M059J (cell line): ENCODE measurements at regions not wholly inside any gene's neighbourhood (a gene's known extent, or its start where the extent isn't known, plus 50 kb on each side); places are given as distances from the start of the nearest gene placed in this dataset.

Experiments used
- DNase-seq: peaks from one replicate; pipeline ENCODE4 v3.0.0-alpha.2; 2012; ENCODE audit warnings: low read depth

DNA sequence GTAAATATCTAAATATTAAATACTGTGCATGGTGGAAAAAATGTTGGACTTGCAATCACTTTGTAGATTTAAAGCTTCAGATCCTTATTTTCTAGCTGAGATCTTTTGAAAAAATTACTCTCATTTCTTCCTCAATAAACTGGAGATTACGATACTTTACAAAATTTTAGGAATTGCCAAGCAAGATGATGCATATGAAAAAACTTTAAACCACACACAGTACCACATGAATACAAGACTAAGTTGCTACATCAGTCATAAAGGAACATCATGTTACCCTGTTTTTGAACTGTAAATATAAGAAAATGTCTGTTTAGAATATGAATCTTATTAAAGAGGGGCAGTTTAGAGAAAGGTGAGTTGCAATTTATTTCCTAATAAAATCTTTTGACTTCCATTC, 703.6 kb upstream of the NUDT12 start:
- DNase-seq = peak; percentile 23

DNA sequence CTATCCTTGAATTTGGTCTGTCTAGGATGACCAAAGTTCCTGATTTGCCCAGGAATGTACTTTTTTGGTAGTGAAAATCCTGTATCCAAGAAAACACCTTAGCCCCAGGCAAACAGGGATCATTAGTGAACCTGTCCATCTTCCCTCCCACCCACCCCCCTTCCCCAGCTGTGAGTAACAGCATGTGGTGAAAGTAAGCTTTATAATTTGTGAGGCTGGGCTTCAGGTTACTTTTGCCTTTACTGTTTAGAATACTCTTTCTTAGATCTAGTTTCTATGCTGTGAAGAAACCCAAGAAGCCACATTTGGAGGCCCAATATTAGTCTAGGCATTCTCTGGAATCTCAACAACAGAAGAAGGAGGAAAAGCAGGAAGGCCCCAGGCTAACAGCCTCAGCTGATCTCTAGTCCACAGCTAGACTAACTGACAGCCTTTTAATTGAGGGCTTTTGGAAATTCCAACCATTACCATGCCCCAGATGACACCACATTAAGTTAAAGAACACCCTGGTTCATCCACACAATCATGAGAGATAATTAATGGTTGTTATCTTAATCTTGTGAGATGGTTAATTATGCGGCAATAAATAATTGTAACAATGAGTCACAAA, 703.0 kb upstream of the NUDT12 start:
- DNase-seq = peak; percentile 65

DNA sequence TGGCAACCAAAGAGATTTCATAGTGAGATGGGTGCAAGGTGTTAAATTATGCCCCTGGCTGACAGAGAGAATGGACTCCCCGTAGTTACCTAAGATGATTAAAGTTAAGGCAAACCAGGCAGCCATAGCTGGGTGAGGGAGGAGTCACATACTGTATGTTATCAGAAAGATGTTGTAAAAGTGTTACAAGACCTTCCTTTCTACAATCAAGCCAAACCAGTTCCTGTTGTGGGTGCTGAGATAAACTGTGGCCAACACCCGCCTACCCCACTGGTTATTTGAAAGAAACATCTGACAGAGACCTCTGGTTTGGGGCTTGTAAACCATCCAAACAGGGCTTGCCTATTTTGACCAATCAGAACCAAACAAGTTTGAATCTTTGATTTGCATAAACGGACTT, 684.7 kb upstream of the NUDT12 start:
- no peak for DNase-seq

DNA sequence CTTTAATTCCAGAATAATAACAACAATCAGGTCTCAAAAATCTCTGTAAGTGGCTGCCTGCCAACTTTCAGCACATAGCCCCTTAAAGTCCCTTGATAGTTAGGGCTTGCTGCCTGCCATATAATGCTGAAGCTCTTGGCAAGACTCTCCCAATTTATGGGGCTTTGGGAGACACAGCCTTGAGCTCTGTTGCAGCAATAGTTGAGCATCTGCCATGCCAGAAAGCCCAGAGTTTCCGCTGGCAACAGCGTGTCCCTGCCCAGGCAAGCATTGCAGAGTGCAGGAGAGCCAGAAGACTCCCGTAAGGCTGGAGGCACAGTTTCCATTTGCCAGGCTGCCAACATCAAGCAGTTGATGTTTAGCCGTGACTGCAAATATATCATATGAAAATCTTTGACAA, 678.5 kb upstream of the NUDT12 start:
- DNase-seq = peak; percentile 36

DNA sequence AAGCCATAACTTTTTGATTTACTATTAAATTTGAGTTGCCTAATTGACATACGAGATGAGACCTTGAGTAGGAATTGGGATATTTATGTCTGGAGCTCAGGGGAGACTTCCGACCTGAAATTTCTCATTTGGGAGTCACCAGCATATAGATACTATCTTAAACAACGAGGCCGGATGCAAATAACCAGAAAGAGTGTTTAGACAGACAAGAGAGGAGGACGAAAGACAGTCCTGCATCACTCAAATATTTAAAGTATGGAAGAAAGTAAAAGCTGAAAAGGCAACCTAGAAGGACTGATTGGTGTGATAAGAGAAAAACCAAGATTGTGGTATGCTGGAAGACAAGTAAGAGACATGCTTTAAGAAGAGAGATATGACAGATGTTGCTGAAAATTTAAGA, 675.0 kb upstream of the NUDT12 start:
- no peak for DNase-seq

DNA sequence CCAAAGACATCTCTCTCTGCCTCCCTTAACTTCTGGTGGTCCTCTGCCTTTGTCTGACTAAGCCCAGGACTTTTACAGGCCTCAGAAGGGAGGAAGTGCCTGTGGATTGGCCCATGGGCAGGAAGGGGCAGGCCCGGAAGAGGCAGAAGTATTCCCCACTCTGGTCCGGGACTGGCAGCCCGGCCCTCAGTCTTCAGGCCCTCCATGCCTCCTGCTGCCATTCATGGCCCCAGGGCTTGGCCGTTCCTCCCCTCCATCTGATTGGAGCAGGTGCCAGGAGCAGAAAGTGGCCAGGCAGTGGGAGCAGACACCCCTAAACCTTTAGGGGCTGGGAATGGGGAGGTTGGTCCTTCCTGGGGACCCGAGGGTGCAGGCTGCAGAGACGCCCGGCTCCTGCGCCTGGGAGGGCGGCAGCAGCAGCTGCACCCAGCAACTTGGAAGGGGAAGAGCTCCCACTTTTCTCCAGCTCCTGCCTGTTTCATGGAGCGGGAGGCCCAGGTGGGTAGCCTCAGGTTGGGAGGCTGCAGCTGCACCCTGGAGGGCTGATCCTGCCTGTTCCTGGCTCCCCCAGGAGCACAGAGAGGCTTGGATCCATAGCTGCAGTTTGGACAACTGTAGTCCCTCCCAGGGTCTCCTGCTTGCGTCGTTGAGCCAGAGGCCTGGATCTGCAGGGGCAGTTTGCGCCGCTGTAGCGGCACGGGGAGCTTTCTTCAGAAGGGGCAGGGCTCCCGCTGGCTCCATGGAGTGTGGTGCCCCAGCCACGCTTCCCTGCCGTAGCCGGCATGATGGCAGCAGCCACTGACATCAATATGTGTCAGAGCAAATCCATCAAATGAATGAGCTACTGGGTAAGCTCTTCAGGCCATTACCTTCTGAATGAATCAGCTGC, 661.5 kb upstream of the NUDT12 start:
- DNase-seq = peak; percentile 9

DNA sequence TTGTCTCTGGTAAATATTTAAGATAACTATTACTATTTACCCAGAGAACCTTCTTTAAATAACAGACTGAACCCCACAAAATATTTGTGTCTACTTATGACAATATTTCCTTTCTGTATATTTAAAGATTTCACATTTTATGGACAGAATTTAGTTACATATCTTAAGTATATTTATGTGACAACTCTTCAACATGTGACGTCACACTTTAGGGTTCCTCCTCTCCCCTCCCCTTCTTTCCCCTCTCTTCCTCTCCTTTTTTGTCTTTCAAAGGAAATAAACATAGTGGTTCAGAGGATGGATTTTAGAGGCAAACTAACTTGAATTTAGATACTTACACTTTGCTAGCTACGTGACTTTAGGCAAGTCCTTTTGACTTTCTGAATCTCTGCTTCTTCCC, 655.6 kb upstream of the NUDT12 start:
- DNase-seq = no peak

DNA sequence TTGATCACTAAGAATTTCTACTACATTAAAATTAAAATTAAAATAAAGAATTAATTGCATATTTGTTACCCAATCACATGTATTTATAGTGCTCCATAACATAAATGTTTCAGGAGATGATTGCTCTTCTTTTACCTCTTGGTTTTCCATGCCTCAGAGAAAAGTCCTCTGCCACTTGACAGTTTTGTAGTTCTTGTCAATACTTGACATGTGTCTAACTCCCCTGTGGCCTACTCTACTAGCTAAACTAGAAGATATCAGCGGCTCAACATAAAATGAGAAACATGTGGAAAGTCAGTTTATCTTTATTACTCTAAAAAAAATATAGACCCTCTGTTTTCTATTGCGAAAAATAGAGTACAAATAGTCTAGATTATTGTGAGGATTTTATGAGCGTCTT, 650.6 kb upstream of the NUDT12 start:
- DNase-seq = no peak

DNA sequence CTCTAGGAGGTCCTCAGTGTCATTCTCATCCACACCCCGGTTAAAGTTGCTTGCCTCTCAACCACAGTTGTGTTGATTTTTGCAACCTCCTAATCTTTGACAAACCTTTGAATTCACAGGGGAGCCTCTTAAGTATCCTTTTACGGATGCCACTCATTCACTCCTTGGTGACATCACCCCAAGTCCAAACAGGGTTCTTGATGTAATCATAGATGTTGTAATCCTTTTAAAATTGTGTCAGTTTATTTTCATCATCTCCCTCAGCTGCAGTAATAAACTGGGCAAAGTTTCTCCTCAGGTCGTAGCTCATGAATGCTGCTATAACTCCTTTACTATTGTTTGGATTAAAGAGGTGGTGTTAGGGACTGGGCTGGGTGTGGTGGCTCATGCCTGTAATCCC, 637.2 kb upstream of the NUDT12 start:
- DNase-seq = no peak

DNA sequence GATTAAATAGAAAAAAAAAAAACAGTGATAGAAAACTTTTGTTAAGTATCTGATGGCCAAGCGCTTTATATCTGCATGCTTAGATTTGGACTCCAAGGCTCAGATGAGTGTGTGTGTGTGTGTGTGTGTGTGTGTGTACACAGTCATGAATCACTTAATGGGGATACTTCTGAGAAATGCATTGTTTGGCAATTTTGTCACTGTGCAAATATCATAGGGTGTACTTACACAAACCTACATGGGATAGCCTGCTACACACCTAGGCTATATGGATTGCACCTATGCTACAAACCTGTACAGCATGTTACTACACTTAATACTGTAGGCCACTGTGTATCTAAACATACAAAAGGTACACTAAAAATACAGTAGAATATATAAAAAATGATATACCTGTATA, 635.6 kb upstream of the NUDT12 start:
- no peak for DNase-seq

DNA sequence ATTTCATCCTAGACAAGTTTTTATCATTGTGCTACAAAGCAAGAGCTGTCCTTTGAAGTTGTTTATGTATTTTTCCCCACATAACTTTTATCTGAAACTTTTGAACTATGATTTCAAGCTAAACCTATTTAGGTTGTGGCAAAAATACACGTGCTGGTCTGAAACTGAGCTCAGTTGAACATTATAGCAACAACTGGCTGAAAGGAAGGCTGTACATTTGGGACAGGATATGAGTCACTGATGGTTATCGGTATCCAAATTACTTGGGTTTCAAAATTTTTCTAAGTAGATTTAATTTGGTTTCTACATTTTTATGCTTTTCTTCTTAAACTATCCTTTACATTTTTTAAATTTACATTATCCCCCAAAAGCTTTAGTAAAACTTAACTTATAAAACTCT, 627.3 kb upstream of the NUDT12 start:
- DNase-seq = peak; percentile 86

DNA sequence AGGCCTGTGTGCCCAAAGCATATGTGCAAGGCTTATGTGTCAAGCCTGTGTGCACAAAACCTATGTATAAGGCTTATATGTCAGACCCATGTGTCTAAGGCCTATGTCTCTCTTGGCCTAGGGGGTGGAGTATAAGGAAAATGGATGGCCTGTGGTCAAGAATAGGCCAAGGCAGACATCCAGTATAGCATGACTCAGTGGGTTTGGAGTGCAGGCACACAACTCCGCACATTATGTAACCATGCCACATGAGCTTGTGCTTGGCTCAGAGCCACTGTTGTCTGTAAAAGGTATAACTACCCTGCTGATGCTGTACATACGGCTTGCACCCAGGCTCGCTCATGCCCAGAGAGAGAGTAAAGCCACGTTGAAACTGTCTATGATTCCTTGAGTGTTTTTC, 626.4 kb upstream of the NUDT12 start:
- peak; percentile 87 for DNase-seq

DNA sequence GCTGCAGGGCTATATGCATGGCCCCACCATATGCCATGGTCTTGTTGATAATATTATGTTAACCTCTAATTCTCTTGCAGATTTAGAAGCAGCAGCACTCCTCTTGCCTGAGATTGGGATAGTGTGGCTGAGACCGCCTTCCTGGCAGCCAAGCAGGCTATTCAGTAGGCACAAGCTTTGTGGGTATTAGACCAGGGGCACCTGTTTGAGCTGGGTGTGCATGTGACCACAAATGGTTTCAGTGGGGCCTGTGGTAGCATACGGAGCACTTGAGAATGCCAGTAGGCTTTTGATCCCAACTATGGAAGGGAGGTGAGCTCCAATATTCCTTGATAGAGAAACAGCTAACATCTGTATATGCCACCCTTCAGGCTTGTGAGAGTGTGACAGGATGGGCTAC, 625.1 kb upstream of the NUDT12 start:
- DNase-seq = no peak

DNA sequence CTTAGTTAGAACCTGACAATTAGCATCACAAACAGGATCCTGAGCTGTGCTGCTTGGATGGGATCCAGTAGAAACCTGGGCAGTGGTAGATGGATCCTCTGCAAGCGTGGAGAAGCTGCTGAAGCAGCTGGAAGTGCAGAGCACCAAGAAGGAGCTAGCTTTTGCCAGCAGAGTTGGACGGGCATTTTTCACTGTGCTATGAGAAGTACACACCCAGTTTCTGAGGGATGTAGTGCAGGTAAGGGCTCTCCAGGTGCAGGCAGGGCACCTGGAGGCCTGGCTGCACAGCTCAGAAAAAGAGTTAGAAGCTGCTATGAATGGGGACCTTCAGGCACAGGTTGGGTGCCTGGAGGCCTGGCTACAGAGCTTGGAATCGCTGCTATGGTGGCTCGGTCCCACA, 623.9 kb upstream of the NUDT12 start:
- DNase-seq = no peak

DNA sequence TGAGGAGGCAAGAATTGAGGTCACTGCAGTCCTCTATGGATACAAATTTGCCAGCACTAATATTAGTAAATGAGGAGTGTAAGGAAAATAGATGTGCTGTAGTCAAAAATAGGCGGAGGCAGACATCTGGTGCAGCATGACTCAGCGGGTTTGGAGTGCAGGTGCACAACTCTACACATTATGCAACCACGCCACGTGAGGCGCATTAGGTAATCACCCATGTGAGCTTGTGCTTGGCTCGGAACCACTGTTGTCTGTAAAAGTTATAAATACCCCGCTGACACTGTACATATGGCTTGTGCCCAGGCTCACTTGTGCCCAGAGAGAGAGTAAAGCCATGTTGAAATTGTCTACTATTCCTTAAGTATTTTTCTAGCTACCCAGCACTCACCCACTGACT, 623.5 kb upstream of the NUDT12 start:
- DNase-seq = no peak

DNA sequence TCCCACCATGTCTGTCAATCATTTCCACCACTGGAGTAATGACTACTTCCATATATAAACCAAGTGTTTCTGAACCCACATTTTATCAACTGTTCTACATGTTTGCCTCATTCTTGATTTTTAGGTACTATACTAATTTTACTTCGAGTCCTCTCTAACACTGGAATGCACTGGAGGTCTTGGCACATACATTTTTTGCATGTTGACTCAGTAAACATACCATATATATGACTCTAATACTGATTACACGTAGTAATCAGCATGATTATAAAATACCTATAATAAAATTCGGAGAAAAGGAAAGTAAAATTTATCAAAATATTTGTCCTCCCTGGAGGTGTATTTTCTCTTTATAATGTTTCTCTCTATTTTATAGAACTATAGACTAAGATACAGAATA, 621.7 kb upstream of the NUDT12 start:
- no peak for DNase-seq

DNA sequence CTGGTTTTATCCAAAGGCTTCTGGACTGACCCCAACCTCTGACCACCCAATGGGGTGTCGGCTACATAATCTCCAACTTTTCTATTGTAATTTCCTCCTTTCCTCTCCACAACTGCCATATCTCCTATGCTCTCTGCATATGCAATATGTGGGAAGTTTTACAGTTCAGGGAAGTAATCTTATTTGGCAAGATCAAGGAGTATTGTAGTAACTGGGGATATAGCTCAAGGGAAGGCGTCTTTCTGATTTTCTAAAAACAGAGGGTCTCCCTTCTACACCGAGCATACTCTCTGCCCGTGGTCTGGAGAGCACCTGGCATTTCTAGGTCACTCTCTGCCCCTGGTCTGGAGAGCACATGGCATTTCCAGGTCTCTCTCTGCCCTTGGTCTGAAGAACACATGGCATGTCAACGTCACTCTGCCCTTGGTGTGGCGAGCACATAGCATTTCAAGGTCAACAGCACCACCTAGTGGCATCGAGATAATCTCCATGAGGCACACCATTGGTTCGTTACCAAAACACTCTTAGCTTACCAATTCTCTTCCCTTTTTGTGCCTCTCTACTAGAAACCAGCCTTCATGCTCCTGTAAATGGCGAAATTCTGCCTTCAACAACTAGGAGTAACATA, 616.4 kb upstream of the NUDT12 start:
- peak; percentile 62 for DNase-seq

DNA sequence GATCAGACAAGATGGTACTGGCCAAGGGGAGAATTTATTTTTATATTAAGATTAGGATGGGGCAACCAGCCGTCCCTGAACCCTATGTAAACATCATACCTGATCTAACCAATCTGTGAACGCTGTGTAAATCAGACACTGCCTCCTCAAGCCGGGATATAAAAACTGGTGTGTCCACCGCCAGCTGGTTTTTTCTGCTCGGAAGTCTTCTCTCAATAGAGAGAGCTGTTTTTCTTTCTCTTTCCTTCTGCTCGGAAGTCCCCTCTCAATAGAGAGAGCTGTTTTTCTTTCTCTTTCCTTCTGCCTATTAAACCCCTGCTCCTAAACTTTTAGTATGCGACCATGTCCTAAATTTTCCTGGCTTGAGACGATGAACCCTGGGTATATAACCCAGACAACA, 615.5 kb upstream of the NUDT12 start:
- no peak for DNase-seq

DNA sequence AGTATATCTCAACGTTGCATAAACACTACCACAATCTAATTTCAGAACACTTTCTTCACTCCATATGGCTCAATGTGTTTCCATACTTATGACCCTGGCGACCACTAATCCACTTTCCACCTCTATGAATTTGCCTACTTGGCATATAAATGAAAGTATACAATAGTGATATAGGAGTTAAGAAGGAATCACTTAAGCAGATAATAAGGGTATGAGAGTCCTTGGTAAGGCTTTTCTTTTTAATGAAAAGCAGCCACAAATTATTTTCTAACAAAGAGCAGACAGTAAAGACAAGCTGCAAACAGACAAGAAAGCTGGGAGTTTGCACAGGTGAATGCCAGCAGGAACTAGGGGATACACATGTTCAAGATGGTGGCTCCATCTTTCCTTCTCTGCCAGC, 615.1 kb upstream of the NUDT12 start:
- DNase-seq = no peak

DNA sequence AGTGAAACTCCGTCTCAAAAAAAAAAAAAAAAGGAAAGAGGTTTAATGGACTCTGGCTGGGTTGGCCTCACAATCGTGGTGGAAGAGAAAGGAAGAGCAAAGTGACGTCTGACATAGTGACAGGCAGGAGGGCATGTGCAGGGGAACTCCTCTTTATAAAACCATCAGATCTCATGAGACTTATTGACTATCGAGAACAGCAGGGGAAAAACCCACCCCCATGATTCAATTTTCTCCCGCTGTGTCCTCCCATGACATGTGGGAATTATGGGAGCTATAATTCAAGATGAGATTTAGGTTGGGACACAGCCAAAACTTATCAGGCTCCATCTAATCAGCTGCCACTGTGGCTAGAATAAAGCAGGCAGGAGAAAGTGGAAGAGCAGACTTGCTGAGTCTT, 610.4 kb upstream of the NUDT12 start:
- no peak for DNase-seq

DNA sequence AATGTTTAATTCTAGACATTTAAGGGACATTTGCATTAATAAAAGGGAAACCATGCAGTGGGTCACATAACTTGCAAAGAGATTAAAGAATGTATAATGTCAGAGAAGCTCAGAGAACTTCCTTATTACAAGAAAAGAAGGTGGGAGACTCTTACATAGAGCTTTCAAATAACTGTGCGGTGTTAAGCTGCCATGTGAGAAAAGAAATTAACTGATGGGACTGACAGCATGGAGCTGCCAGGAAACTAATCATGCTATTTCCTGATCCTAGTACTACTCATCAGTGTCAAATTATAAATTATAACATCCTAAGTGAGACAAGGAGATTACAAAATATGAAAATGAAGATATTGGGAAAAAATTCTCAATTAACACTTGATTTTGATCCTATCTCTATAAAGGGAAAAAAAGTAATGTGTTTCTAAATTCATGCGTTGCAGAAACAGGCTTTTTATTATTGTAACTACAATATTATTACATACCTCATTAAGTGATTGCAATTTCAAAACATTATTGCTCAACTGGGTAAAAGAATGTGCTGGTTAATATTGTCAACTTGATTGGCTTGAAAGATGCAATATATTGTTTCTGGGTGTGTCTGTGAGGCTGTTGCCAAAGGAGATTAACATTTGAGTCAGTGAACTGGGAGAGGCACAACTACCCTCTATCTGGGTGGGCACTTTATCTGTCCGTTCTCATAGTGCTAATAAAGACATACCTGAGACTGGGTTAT, 609.5 kb upstream of the NUDT12 start:
- no peak for DNase-seq

DNA sequence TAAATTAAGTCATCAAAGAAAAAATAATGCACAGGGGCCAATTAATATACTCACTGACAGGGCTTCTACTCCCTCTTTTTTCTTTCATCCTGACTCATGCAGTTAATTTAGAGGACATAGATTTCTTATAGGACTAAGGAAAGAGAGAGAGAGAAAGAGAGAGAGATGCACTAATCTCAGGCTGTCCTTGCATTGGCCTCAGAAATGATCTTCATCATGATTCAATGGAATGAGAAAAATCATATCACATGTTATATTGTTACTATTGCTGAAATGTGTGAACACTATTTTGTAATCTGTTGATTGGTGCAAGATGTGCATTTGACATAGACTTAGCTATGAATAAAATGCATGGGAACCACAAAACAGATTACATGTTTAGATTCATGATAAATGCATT, 608.3 kb upstream of the NUDT12 start:
- no peak for DNase-seq

DNA sequence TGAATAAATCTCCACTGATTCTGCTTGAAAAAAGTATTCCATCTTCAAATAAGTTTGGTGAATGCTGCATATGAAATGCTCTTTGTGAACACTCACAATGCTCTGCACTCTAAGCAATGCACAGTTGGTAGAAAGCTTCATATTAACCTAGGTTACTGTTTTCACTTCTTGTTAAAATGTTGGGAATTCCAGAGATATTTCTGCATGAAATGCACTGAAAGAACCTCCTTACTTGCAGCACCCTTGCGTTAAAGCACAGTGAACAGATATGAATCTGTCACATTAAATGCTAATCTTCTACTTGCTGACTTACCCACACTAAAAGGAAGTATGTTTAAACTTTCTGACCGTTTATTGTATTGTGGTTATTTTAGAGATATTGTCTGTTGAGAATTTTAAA, 584.1 kb upstream of the NUDT12 start:
- DNase-seq = peak; percentile 9
